ENCODE measurements at regions not wholly inside any gene's neighbourhood (a gene's known extent, or its start where the extent isn't known, plus 50 kb on each side); places are given as distances from the start of the nearest gene placed in this dataset.

- TF ChIP-seq POLR2A (IDR thresholded peaks at IDR 0.05; ENCODE audit: low read length) = no peak
- TF ChIP-seq GATA1 (IDR thresholded peaks at IDR 0.05; ENCODE audit: low read depth, low read length) = no peak
Observed at GRCh38 chr6:74674377-74674776, 531.5 kb downstream of the COL12A1 start.

All from erythroblast (primary cell).